Smooth muscle cell (in vitro differentiated cells): ENCODE measurements at regions not wholly inside any gene's neighbourhood (a gene's known extent, or its start where the extent isn't known, plus 50 kb on each side); places are given as distances from the start of the nearest gene placed in this dataset.

Experiments used
- DNase-seq: peaks from one replicate; lab custom pipeline; 2025; ENCODE audit not compliant: unreplicated experiment; lab: John Stamatoyannopoulos, UW
- H2AFZ ChIP-seq: fragments of 200-600 bp; sonication (generic); 2 replicates; pipeline ENCODE4 v1.6.0; 2016; ENCODE audit warnings: antibody characterized with exemption, low read depth, mild to moderate bottlenecking
- H3F3A ChIP-seq: fragments of 200-600 bp; sonication (generic); 2 replicates; pipeline ENCODE4 v1.6.0; 2017; ENCODE audit warnings: antibody characterized with exemption, low read depth
- H3K27ac ChIP-seq: fragments of 200-600 bp; sonication (generic); 2 replicates; pipeline ENCODE4 v1.5.1; 2016; ENCODE audit warnings: low read depth, mild to moderate bottlenecking
- H3K27me3 ChIP-seq: fragments of 200-600 bp; sonication (generic); 2 replicates; pipeline ENCODE4 v1.6.1; 2016; ENCODE audit warnings: low read depth, mild to moderate bottlenecking
- H3K36me3 ChIP-seq: fragments of 200-600 bp; sonication (generic); 2 replicates; pipeline ENCODE4 v1.5.1; 2016; ENCODE audit warnings: low read depth
- H3K4me1 ChIP-seq: fragments of 200-600 bp; sonication (generic); 2 replicates; pipeline ENCODE4 v1.5.1; 2016; ENCODE audit warnings: low read depth
- H3K4me2 ChIP-seq: fragments of 200-600 bp; sonication (generic); 2 replicates; pipeline ENCODE4 v1.6.0; 2016; ENCODE audit warnings: mild to moderate bottlenecking
- H3K4me3 ChIP-seq: fragments of 200-600 bp; sonication (generic); 2 replicates; pipeline ENCODE4 v1.5.1; 2016; ENCODE audit warnings: mild to moderate bottlenecking
- H3K79me2 ChIP-seq: fragments of 200-600 bp; sonication (generic); 2 replicates; pipeline ENCODE4 v1.6.0; 2016; ENCODE audit warnings: low read depth, mild to moderate bottlenecking
- H3K9ac ChIP-seq: fragments of 200-600 bp; sonication (generic); 2 replicates; pipeline ENCODE4 v1.6.0; 2016; ENCODE audit warnings: low read depth
- H3K9me3 ChIP-seq: fragments of 200-600 bp; sonication (generic); replicated peaks from 2 replicates; pipeline ENCODE4 v1.5.1; 2016; ENCODE audit warnings: low read depth
- H4K20me1 ChIP-seq: fragments of 200-600 bp; sonication (generic); 2 replicates; pipeline ENCODE4 v1.6.0; 2016; ENCODE audit warnings: low read depth
- CTCF ChIP-seq: fragments of 200-600 bp; sonication (generic); IDR thresholded peaks from 2 replicates; pipeline ENCODE4 v1.5.1; 2017; ENCODE audit warnings: borderline replicate concordance, mild to moderate bottlenecking, antibody characterized with exemption; ENCODE audit not compliant: insufficient read depth, poor library complexity, severe bottlenecking
- WGBS: methylation state at CpG from one replicate; pipeline ENCODE4 v1.1.7; 2016; ENCODE audit warnings: low lambda C conversion rate; 5-methylcytosine and 5-hydroxymethylcytosine counted together

DNA sequence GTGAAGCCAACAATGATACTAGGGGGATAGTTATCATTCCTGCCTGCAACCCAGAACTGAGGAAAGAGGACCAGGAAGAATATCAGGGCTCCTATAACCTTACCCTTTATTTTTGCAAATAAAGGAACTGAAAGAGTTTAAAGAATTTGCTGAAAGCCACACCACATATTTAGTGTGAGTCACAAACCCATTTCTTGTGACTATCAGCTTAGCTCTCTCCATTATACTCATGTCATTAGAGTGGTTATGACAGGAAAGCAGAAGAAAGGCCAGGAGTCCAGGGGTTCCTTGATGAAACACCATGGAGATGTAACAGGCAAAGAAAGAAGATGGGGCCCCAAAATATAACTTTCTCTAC is 141.1 kb upstream of the SAMSN1 start:
- DNase-seq: no peak
- Histone ChIP-seq H3K36me3 (no peaks in the 10 kb centered on the region), H3K27me3 (no peaks in the 10 kb centered on the region)

DNA sequence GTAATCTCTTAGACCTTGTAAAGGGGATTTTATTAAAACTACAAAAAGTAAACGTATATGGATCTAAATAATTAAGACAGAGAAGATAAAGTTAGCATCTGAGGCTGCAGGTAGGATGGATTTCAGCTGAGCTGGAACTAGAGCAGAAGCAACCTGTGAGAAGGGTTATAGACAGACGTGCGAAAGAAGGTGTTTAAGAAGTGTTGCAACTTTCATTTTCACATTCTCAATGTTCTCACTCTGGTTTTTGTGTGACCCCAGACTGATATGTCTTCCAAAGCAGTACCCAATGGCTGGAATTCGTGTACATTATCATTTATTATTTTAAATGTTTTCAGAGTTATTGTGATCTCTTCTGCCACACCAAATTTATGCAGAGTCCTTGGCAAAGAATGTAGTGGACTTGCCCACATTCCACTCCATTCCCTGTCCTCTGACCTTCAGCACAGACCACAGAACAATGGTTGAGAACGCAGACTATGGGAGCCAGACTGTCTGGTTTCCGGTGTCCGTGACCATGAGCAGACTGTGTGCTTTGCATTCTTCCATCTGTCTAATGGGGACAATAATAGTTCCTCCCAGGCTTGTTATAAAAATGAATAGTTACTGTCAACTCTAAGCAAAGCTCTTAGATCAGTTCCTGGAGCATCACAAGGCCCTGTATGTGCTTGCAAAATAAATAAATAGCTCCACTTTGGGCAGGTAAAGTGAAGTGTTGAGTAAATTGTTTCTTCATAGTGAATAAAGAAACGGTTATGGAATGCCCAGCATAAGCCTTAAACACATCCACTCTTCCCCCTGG is 140.6 kb upstream of the SAMSN1 start:
- Histone ChIP-seq H3K27me3 (no peaks in the 10 kb centered on the region), H3K9ac (no peak overlapping the region), H3K4me1 (no peaks in the 10 kb centered on the region), H4K20me1 (no peaks in the 10 kb centered on the region), H2AFZ (no peak overlapping the region), H3K4me3 (no peak overlapping the region), H3K9me3 (no peaks in the 10 kb centered on the region), H3F3A (no peaks in the 10 kb centered on the region), H3K27ac (no peak overlapping the region), H3K79me2 (no peaks in the 10 kb centered on the region), H3K36me3 (no peaks in the 10 kb centered on the region), H3K4me2 (no peak overlapping the region)
- no peak for DNase-seq
- whole genome bisulfite sequencing: 83% methylated on average over 8 of the region's 8 CpGs
- TF ChIP-seq CTCF: no peak

More for the DNA sequence above, 141.1 kb upstream of the SAMSN1 start:
- Histone ChIP-seq H3K79me2 (no peaks in the 10 kb centered on the region), H3K27ac (no peak overlapping the region), H3K4me1 (no peaks in the 10 kb centered on the region), H3K9ac (no peak overlapping the region), H3K4me3 (no peak overlapping the region), H3K4me2 (no peak overlapping the region), H2AFZ (no peak overlapping the region), H4K20me1 (no peaks in the 10 kb centered on the region), H3F3A (no peaks in the 10 kb centered on the region), H3K9me3 (no peaks in the 10 kb centered on the region)
- no peak for TF ChIP-seq CTCF

DNA sequence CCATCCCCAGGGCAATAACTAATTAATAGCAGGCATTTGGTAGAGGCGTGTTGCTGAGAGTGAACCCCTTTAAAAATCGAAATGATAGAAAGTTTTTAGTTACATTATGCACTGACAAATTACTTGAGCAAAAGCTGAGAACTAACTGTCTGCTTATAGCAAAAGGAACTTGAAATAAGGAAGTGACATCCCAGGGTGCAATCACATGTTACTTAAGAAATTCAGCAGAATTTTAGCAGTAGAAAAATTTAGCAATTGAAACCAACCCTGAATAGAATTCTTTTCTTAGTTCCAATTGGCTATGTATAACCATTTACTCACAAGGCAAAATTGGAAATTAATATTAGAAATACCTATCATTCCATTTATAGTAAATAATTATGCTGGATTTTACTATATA is 139.5 kb upstream of the SAMSN1 start:
- Histone ChIP-seq H3F3A (no peaks in the 10 kb centered on the region), H3K27ac (no peak overlapping the region), H3K9ac (no peak overlapping the region), H3K79me2 (no peaks in the 10 kb centered on the region), H4K20me1 (no peaks in the 10 kb centered on the region), H3K4me2 (no peak overlapping the region), H3K9me3 (no peaks in the 10 kb centered on the region), H3K4me3 (no peak overlapping the region), H3K4me1 (no peaks in the 10 kb centered on the region), H3K36me3 (no peaks in the 10 kb centered on the region), H2AFZ (no peak overlapping the region), H3K27me3 (no peaks in the 10 kb centered on the region)
- 87% methylated on average over 2 of the region's 2 CpGs for WGBS
- DNase-seq: no peak
- no peak for TF ChIP-seq CTCF

DNA sequence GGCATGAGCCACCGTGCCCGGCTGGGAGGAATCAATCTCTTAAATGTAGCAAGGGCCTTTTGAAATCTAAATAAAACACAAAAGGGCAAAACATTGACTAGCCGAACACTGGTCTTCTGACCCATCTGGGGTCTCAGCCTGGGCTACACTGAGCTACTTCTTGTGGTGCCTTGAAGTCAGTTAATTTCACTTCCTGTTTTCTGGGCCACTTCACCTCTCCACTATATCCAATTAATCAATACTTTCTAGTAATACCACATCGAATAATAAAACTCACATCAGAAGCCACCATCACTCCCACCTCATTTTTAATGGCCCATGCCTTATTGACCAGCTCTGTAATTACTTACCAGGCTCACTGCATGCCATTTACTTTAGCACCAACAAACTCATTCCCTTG is 138.0 kb upstream of the SAMSN1 start:
- H3K9me3 ChIP-seq: no peaks in the 10 kb centered on the region
- no peak for TF ChIP-seq CTCF
- DNase-seq: no peak
- H3K27me3 ChIP-seq: no peaks in the 10 kb centered on the region
- no peaks in the 10 kb centered on the region for H3F3A ChIP-seq
- no peak overlapping the region for H3K27ac ChIP-seq
- no peaks in the 10 kb centered on the region for H3K4me1 ChIP-seq
- no peak overlapping the region for H3K9ac ChIP-seq
- H3K79me2 ChIP-seq: no peaks in the 10 kb centered on the region
- WGBS: 89% methylated on average over 4 of the region's 4 CpGs
- H4K20me1 ChIP-seq: no peaks in the 10 kb centered on the region
- H3K4me2 ChIP-seq: no peak overlapping the region
- H2AFZ ChIP-seq: no peak overlapping the region
- H3K4me3 ChIP-seq: no peak overlapping the region
- H3K36me3 ChIP-seq: no peaks in the 10 kb centered on the region
